K562 (cell line): ENCODE measurements at regions not wholly inside any gene's neighbourhood (a gene's known extent, or its start where the extent isn't known, plus 50 kb on each side); places are given as distances from the start of the nearest gene placed in this dataset.
"Not testable (repeated sequence)": the region's sequence is repeated elsewhere in the genome, so short reads cannot be mapped to it uniquely, and the experiment has no call there.

Experiments used
- ATAC-seq: fragments of 200-7000 bp; cut with Tn5 transposase; 3 replicates; pipeline ENCODE4 v1.9.1; 2020; ENCODE audit warnings: moderate library complexity
- BruUV-seq: library from RNA; stranded (reverse); fragments of 400-500 nt; replicated peaks from 2 replicates; lab custom pipeline; 2021; lab: Mats Ljungman, UMichigan
- CTCF ChIA-PET: fragments of 300-600 bp; formaldehyde crosslinking; extraction: SDS; loops from one replicate; lab custom pipeline; 2021; ENCODE audit warnings: low intra/inter-chr PET ratio; lab: Yijun Ruan, JAX
- POLR2A ChIA-PET: fragments of 300-600, 350-650 bp; sonication (Branson Sonifier 250); formaldehyde crosslinking; extraction: SDS; loops from one replicate; lab custom pipeline; 2021; ENCODE audit warnings: antibody characterized with exemption, inconsistent platforms; lab: Yijun Ruan, JAX
- DNase-seq, 4 experiments: peaks; one replicate each; pipeline versions ENCODE4 v3.0.0 to v3.0.0-alpha.2; 2011 to 2018; ENCODE audit warnings: low spot score in 3 of 4, mixed read lengths in 3 of 4; ENCODE audit errors: extremely low read depth in 1 of 4
- FAIRE-seq: peaks from 2 replicates; lab custom pipeline; 2011; peaks lifted over from hg19 to GRCh38; lab: Jason Lieb, UNC
- H2AFZ ChIP-seq: 2 replicates; pipeline ENCODE4 v1.6.0; 2011; ENCODE audit warnings: low read depth, low read length, control low read depth, inconsistent platforms
- H3K27ac ChIP-seq: fragments of 200-600 bp; 3 replicates; pipeline ENCODE4 v1.8.0; 2011; ENCODE audit warnings: low read depth, mild to moderate bottlenecking, control low read depth, inconsistent platforms, low read length, moderate library complexity, mixed read lengths; ENCODE audit errors: extremely low read depth
- H3K27me3 ChIP-seq, 2 experiments: fragments of 300-600 bp in 1 of 2; 2 replicates in 1 of 2; 3 replicates in 1 of 2; pipeline versions ENCODE4 v1.6.0 to v1.8.0; 2011; ENCODE audit warnings: inconsistent platforms in 2 of 2, low read length in 2 of 2, mild to moderate bottlenecking in 1 of 2, mixed read lengths in 1 of 2, moderate library complexity in 1 of 2; ENCODE audit not compliant: control insufficient read depth in 2 of 2, insufficient read depth in 2 of 2
- H3K36me3 ChIP-seq: fragments of 300-600 bp; 3 replicates; pipeline ENCODE4 v1.8.0; 2011; ENCODE audit warnings: mild to moderate bottlenecking, low read length, inconsistent platforms; ENCODE audit not compliant: control insufficient read depth, insufficient read depth
- H3K4me1 ChIP-seq, 2 experiments: fragments of 200-600 bp in 1 of 2; replicated peaks in 1 of 2; 2 replicates in 1 of 2; 3 replicates in 1 of 2; pipeline versions ENCODE4 v1.5.1 to v1.8.0; 2011; ENCODE audit warnings: inconsistent platforms in 2 of 2, low read length in 2 of 2, mild to moderate bottlenecking in 1 of 2, mixed read lengths in 1 of 2, moderate library complexity in 1 of 2; ENCODE audit not compliant: control insufficient read depth in 2 of 2, insufficient read depth in 2 of 2
- H3K4me2 ChIP-seq: 2 replicates; pipeline ENCODE4 v1.6.1; 2011; ENCODE audit warnings: low read length, control low read depth, inconsistent platforms, mixed read lengths; ENCODE audit not compliant: insufficient read depth
- H3K4me3 ChIP-seq: fragments of 200-600 bp; sonication (generic), shearing (Covaris generic); 2 replicates; pipeline ENCODE4 v1.5.1; 2016; ENCODE audit warnings: control low read depth, inconsistent platforms
- H3K79me2 ChIP-seq: fragments of 200-600 bp; 3 replicates; pipeline ENCODE4 v1.8.0; 2011; ENCODE audit warnings: low read length, inconsistent platforms; ENCODE audit not compliant: control insufficient read depth, insufficient read depth
- H3K9ac ChIP-seq, 2 experiments: 2 replicates each; pipeline versions ENCODE4 v1.6.0 to v1.6.1; 2011; ENCODE audit warnings: low read depth in 2 of 2, low read length in 2 of 2, control low read depth in 1 of 2, inconsistent platforms in 1 of 2, mild to moderate bottlenecking in 1 of 2, mixed read lengths in 1 of 2; ENCODE audit not compliant: insufficient read depth in 1 of 2
- H3K9me1 ChIP-seq: one replicate; pipeline ENCODE4 v1.6.0; 2011; ENCODE audit warnings: inconsistent platforms, mild to moderate bottlenecking, low read length, moderate library complexity; ENCODE audit not compliant: control insufficient read depth, insufficient read depth
- H3K9me3 ChIP-seq: replicated peaks from 2 replicates; pipeline ENCODE4 v1.5.1; 2011; ENCODE audit warnings: low read depth, low read length, inconsistent platforms; ENCODE audit not compliant: control insufficient read depth, insufficient read depth
- H4K20me1 ChIP-seq: replicated peaks from 2 replicates; pipeline ENCODE4 v1.6.1; 2011; ENCODE audit warnings: low read length, inconsistent platforms, mixed read lengths; ENCODE audit not compliant: control insufficient read depth, insufficient read depth
- ATF1 ChIP-seq, 2 experiments: fragments of 450-650 bp in 1 of 2; IDR thresholded peaks; 2 replicates each; pipeline ENCODE4 v1.6.1; 2016; ENCODE audit warnings: missing compliant biosample characterization in 1 of 2, missing genetic modification characterization in 1 of 2
- BCOR ChIP-seq: fragments of 450-650 bp; IDR thresholded peaks from 2 replicates; pipeline ENCODE4 v1.6.1; 2016
- GTF2B ChIP-seq: IDR thresholded peaks from 2 replicates; pipeline ENCODE4 v1.6.1; 2011; ENCODE audit not compliant: insufficient read length; ENCODE audit errors: extremely low read depth
- HES1 ChIP-seq: fragments of 450-650 bp; IDR thresholded peaks from 2 replicates; pipeline ENCODE4 v1.6.1; 2016; ENCODE audit warnings: low read depth, mild to moderate bottlenecking, moderate library complexity
- KDM1A ChIP-seq, 2 experiments: fragments of 450-650 bp; IDR thresholded peaks; 2 replicates each; pipeline ENCODE4 v1.6.1; 2016; ENCODE audit warnings: mild to moderate bottlenecking in 2 of 2
- RBM25 ChIP-seq: fragments of 200-400 bp; formaldehyde crosslinking; IDR thresholded peaks from 2 replicates; pipeline ENCODE4 v1.6.1; 2018; ENCODE audit warnings: low read length, low read depth, moderate library complexity; ENCODE audit not compliant: severe bottlenecking
- THRA ChIP-seq: fragments of 450-650 bp; IDR thresholded peaks from 2 replicates; pipeline ENCODE4 v1.6.1; 2017; ENCODE audit warnings: mild to moderate bottlenecking, moderate library complexity
- ZNF146 ChIP-seq: IDR thresholded peaks from one replicate; pipeline ENCODE4 v1.6.1; 2018; ENCODE audit warnings: missing compliant biosample characterization; ENCODE audit not compliant: unreplicated experiment
- ZNF436 ChIP-seq: fragments of 250-450, 450-650 bp; sonication (Bioruptor Pico); formaldehyde crosslinking; IDR thresholded peaks from 2 replicates; pipeline ENCODE4 v1.7.0; 2020; ENCODE audit warnings: mild to moderate bottlenecking
- WGBS: fragments of 100-300 bp; shearing (Covaris generic); methylation state at CpG from one replicate; pipeline ENCODE4 v1.1.6; 2016; ENCODE audit warnings: low coverage, mixed read lengths; ENCODE audit not compliant: insufficient coverage; ENCODE audit errors: missing lambda C conversion rate; 5-methylcytosine and 5-hydroxymethylcytosine counted together
- in situ Hi-C: fragments of 300-500 bp; cut with MboI; formaldehyde crosslinking; loops from 4 replicates; pipeline ENCODE4 v1.15.0; 2018; ENCODE audit warnings: inconsistent platforms, mixed read lengths
- intact Hi-C: fragments of 100-400 bp; cut with micrococcal nuclease; formaldehyde crosslinking; loops from 2 replicates; pipeline ENCODE4 v1.14.2; 2022

- TF ChIP-seq THRA (no peak), HES1 (no peak), GTF2B (no peak), ATF1 (CRISPR knock-in tag; IDR thresholded peaks at IDR 0.05) (no peak), ATF1 (tag; IDR thresholded peaks at IDR 0.05) (no peak), ZNF436 (CRISPR knock-in tag) (no peak)
These were observed 70.0 kb downstream of the ELAPOR2 start (continued) for GRCh38 chr7:86989407-86989806.

GRCh38 chr7:86987834-86988233 is 71.6 kb downstream of the ELAPOR2 start:
- in situ Hi-C loops, H3K36me3 ChIP-seq, ATAC-seq: not testable (repeated sequence)

More at GRCh38 chr7:86987834-86988233, 71.6 kb downstream of the ELAPOR2 start:
- H3K9me1 ChIP-seq, H3K27ac ChIP-seq, H3K4me3 ChIP-seq, H3K9me3 ChIP-seq, H3K4me1 ChIP-seq, CTCF ChIA-PET, FAIRE-seq, H3K27me3 ChIP-seq, H3K4me2 ChIP-seq, H3K79me2 ChIP-seq, H3K9ac ChIP-seq, H2AFZ ChIP-seq, intact Hi-C loops, POLR2A ChIA-PET, H4K20me1 ChIP-seq, DNase-seq, BruUV-seq: not testable (repeated sequence)
- TF ChIP-seq KDM1A (IDR thresholded peaks at IDR 0.05) (0 out of 4 replicates have a peak, but pooled peaks of 1 of the 2 experiments have one; percentile 30), RBM25 (peak; percentile 27), BCOR (0 out of 2 replicates have a peak, but pooled peaks have one; percentile 62), ZNF146 (CRISPR knock-in tag) (peak; percentile 95)
- WGBS: 75% methylated on average over 4 of the region's 4 CpGs
